ENCODE measurements at regions not wholly inside any gene's neighbourhood (a gene's known extent, or its start where the extent isn't known, plus 50 kb on each side); places are given as distances from the start of the nearest gene placed in this dataset.

GRCh38 chr2:2597712-2598111 lies 266.6 kb upstream of the MYT1L start:
- TF ChIP-seq RFX5 (IDR thresholded peaks at IDR 0.05; ENCODE audit: borderline replicate concordance, low read depth, low read length) (no peak), SP2 (IDR thresholded peaks at IDR 0.05; ENCODE audit: low read length) (no peak), CTCF (IDR thresholded peaks at IDR 0.05; ENCODE audit: control extremely low read depth in 1 of 3, insufficient read depth in 1 of 3, low read depth in 1 of 3, low read length in 3 of 3) (no peak), TEAD4 (IDR thresholded peaks at IDR 0.05; ENCODE audit: low read depth, low read length) (no peak), POLR2A (IDR thresholded peaks at IDR 0.05; ENCODE audit: control extremely low read depth in 1 of 2, low read depth in 2 of 2, low read length in 2 of 2) (no peak), CTBP2 (IDR thresholded peaks at IDR 0.05; ENCODE audit: borderline replicate concordance, insufficient read depth, insufficient read length, low read length) (no peak), KDM1A (IDR thresholded peaks at IDR 0.05; ENCODE audit: borderline replicate concordance, low read length) (no peak)

Measured in H1 (cell line).